Ishikawa (cell line): ENCODE measurements at regions not wholly inside any gene's neighbourhood (a gene's known extent, or its start where the extent isn't known, plus 50 kb on each side); places are given as distances from the start of the nearest gene placed in this dataset.

Experiments
- EGR1 ChIP-seq: IDR thresholded peaks from 2 replicates; pipeline ENCODE4 v1.6.1; 2012
- EP300 ChIP-seq: IDR thresholded peaks from 2 replicates; pipeline ENCODE4 v1.6.1; 2012; ENCODE audit warnings: borderline replicate concordance
- REST ChIP-seq: IDR thresholded peaks from 2 replicates; pipeline ENCODE4 v1.6.1; 2012; ENCODE audit warnings: low read depth, mild to moderate bottlenecking
- YY1 ChIP-seq: IDR thresholded peaks from 2 replicates; pipeline ENCODE4 v1.6.1; 2012; ENCODE audit warnings: low read depth

- TF ChIP-seq REST (no peak), YY1 (no peak), EGR1 (no peak), EP300 (no peak)
These were observed 236.2 kb downstream of the TLE4 start for GRCh38 chr9:79807971-79808370.
